ENCODE measurements at regions not wholly inside any gene's neighbourhood (a gene's known extent, or its start where the extent isn't known, plus 50 kb on each side); places are given as distances from the start of the nearest gene placed in this dataset.
A peak's percentile ranks its signal among the peaks of the same experiment; 100 is the strongest.

DNA sequence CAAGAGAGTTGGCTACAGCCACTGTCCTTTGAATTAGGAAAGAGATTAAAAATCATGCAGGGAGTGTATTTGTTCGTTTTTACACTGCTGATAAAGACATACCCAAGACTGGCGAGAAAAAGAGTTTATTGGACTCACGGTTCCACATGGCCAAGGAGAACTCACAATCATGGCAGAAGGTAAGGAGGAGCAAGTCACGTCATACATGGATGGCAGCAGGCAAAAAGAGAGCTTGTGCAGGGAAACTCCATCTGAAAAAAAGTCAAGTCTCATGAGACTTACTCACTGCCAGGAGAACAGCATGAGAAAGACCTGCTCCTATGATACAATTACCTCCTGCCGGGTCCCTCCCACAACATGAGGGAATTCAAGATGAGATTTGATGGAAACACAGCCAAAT, 1595.2 kb downstream of the KCNT2 start:
- DNase-seq (ENCODE audit: extremely low read depth, low read depth), result no peak

DNA sequence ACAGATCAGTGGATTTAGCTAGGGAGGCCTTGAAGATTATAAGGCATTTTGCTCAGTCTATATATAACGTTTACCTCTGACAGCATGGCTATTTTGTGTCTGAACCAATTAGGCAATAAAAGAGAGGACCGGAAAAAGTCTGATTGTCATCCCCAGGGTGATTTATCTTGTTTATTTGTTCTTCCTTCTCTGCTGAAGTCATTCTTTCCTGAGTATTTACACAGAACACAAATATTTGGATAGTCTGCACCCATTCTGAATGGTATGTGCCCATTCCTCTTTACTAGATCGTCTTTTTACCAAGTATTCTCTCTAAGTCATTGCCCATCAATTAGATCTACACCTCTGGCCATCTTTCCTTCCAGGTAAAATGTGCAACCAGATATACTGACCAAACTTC, 1602.9 kb downstream of the KCNT2 start:
- no peak for DNase-seq (ENCODE audit: extremely low read depth, low read depth)

DNA sequence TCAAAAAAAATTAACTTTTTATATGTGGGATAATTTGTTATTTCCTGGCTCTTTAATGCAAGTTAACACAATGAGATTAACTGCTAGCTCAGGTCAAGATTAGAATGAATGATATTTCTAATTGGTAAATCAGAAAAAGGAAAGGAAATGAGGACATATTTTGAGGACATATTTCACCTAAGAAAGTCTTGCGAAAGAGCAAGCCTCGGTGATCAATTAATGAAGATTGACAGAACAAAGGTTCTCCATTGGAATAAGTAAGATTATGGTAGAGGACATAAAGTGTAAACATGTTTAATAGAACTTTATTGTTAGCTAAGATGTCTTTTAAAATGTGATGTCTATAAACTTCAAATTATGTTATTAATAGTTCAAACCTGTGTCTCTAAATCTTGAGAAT, 1617.8 kb downstream of the KCNT2 start:
- DNase-seq (ENCODE audit: extremely low read depth, low read depth), result no peak

DNA sequence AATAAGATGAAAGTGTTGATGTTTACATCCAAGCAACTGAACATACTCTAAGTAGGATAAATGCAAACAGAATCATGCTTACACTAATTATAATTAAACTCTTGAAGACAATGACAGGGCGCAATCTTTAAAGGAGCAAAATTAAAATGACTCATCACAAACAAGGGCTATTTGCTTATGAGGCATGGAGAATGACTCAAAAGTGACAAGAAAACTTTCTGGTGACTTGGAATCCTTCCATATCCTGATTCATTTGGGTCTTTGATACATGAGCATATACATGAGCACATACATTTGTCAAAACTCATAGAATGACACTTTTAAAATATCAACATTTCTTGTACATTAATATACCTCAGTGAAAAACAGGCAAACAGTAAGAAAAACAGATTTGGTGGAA, 1632.3 kb downstream of the KCNT2 start:
- peak; percentile 61 for DNase-seq (ENCODE audit: extremely low read depth, low read depth)

DNA sequence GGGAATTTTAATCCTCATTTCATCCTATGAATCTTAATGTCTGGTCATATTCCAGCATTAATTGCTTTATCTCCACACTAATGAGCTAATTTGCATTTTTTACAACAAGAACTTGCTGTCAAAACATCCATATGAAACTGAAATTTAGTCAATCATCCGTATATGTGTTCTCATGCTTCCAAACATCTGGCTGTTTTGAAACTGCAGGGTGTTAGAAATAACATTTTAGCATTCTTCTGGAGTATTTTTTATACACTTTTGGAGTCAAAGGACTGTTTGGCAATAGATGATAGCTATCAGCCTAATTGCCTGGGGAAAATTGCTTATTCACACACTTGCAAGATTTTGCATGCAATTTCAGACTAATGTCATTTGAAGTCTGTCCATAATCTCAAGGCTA, 1639.3 kb downstream of the KCNT2 start:
- DNase-seq (ENCODE audit: extremely low read depth, low read depth), result no peak

DNA sequence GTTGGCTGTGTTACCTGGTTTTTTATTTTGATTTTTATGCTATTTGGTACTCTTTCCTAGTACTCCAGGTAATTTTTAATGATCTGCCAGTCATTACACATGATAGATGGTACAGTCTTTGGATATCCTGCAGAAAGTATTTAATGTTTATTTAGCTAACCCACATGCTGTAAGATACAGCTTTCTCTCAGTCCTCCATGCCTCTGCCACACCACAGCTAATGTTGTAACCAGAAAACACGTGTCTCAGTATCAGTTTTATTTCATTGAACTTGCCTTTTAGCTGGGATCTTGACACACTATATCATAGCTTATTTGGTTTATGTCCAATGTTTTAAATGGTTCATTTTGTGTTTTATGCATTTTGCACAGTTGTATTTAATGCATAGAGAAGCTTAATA, 1648.4 kb downstream of the KCNT2 start:
- DNase-seq (ENCODE audit: extremely low read depth, low read depth), result no peak

- DNase-seq (ENCODE audit: extremely low read depth, low read depth), result no peak
These were observed 1656.1 kb downstream of the KCNT2 start for GRCh38 chr1:194952171-194952570.

GRCh38 chr1:194950584-194950983, 1657.7 kb downstream of the KCNT2 start:
- no peak for DNase-seq (ENCODE audit: extremely low read depth, low read depth)

DNA sequence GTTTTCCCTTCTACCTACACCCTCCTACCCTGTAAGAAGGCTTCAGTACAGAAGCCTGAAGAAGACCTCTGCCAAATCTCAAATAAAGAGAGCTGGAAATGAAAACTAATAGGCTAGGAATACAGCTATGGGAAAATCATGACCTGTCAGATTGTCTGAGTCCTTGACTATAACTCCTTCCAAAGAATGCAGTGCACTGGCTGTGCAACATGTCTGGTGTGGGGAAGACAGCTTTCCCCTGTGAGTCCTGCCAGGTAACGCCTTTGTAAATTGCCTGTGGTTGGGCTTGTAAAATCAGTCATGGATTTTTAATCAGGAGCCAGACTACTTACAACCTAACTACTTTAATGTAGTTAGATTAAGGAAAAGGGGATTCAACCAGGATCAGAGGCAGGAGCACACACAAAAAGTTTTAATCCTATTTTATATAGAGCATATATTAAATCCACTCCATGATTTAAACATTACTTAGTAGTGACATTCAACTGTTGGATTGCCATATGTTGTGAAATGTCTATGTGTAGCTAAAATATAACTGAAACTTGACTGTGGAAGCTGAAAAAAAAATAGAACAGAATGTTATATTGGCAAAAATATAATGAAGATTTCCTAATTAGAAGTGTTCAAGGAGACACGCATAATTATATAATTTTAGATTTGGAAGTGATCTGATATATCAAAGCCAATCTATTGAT, 1667.8 kb downstream of the KCNT2 start:
- DNase-seq (ENCODE audit: extremely low read depth, low read depth), result no peak

GRCh38 chr1:194935864-194936263, 1672.4 kb downstream of the KCNT2 start:
- DNase-seq (ENCODE audit: extremely low read depth, low read depth), result no peak

- no peak for DNase-seq (ENCODE audit: extremely low read depth, low read depth)
These were observed 1677.1 kb downstream of the KCNT2 start for GRCh38 chr1:194931166-194931565.

DNA sequence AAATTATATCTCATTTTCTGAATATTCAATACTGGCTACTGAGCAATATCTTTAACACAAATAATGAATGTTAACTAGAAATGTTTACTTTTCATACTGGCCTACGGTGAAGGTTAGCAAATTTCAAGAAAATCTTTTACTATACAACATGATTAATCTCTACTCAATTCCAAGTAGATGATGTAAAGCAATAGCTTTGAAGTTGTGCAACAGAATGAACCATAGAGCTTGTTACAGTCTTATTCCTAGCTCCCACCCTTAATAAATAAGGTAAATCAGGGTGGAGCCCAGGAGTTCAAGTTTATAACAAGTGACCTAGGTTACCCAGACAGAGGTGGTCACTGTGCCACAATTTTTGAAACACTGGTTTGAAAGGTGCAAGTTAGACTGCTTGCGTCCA, 1678.1 kb downstream of the KCNT2 start:
- no peak for DNase-seq (ENCODE audit: extremely low read depth, low read depth)

DNA sequence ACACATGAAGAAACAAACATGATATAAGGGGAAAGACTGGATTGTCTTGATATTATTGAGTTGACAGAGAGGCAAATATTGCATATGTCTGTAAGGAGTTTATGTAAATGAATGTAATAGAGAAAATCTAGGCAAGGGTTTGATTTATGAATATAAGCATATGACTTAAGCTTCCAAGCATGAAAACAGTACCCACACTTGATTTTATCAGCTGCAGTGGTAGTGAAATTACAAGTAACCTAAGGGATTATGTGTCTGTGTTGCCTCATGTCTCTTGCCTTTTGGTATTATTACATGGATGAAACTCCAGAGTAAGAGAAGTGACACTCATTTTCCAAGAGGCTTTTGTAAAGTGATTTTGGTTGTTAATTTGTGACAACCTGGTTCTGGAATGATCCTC, 1678.9 kb downstream of the KCNT2 start:
- no peak for DNase-seq (ENCODE audit: extremely low read depth, low read depth)

DNA sequence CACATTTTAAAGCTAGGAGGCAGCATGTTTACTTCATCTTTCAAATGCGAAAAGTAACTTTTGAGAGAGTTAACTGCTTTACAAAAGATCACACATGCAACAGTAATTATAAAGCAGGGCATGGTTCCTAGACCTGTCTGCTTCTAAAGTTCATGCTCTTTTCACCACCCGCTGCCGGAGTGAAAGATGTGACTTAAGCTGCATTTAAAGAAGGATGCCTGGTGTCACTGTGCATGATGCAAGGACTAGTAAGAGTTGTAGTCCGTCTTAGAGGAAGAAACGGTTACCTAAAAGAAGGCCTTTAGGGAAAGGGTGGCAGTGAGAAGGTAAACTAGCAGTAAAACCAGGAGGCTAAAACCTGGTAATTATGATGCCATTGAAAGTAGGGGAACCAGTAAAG, 1689.1 kb downstream of the KCNT2 start:
- DNase-seq (ENCODE audit: extremely low read depth, low read depth), result no peak

- DNase-seq (ENCODE audit: extremely low read depth, low read depth), result no peak
These were observed 1690.5 kb downstream of the KCNT2 start for GRCh38 chr1:194917769-194918168.

- no peak for DNase-seq (ENCODE audit: extremely low read depth, low read depth)
These were observed 1699.6 kb downstream of the KCNT2 start for GRCh38 chr1:194908643-194909042.

DNA sequence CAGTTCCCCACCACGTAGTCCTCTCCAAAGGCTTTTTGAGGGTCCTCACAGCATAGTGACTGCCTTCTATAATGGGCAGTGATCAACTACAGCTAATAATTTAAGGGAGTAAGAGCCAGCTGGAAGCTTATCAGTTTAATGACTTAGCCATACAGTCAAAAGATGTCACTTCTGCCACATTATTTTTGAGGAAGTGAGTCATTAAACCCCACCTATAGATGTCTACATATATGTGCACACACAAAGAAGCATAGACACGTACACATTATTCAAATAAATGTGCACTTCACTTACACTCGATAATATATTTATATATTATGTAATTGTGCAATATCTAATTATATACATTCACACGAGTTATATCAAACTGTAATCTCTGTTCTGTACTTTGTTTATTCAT, 1704.7 kb downstream of the KCNT2 start:
- DNase-seq (ENCODE audit: extremely low read depth, low read depth), result no peak

DNA sequence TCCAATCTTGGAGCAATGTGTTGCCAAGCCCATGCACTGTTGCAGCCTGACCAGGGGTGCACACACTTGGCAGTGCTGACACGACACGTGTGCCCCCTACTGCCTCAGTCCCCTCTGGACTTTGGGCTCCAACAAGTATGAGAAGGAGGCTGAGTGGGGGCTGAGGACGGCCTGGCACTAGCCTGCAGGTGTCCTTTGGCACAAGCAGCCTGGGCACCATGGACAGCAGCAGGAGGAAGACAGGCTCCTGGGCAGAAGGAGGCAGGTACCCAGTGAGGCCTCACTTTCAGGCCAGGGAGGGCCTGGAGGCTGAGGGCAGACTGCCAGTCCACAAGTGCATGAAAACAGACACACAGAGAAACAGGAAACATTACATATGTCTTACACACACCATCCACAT, 1702.9 kb upstream of the B3GALT2 start:
- no peak for DNase-seq (ENCODE audit: extremely low read depth, low read depth)

- DNase-seq (ENCODE audit: extremely low read depth, low read depth), result no peak
These were observed 1684.4 kb upstream of the B3GALT2 start for GRCh38 chr1:194870860-194871259.

- DNase-seq (ENCODE audit: extremely low read depth, low read depth), result no peak
These were observed 1679.7 kb upstream of the B3GALT2 start for GRCh38 chr1:194866153-194866552.

DNA sequence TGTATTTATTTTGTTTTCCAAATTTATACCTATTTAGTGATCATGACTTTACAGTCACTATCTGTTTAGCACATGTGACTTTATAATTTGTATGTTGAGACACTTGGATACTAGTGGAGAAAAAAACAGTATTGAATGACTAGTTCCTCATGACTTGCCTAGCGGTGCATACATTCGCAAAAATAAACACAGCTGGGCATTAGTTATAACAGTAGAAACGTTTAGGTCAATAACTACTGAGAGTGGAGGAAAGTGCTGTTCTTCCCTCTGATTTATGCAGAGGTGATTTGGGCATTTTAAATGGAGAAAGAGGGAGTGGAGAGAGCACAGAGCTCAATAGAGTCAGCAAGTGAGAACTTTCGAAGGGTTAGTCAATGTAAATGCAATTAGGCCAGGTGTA, 1679.0 kb upstream of the B3GALT2 start:
- no peak for DNase-seq (ENCODE audit: extremely low read depth, low read depth)

GRCh38 chr1:194862129-194862528, 1675.7 kb upstream of the B3GALT2 start:
- no peak for DNase-seq (ENCODE audit: extremely low read depth, low read depth)
